GM12878 (cell line): ENCODE measurements at regions not wholly inside any gene's neighbourhood (a gene's known extent, or its start where the extent isn't known, plus 50 kb on each side); places are given as distances from the start of the nearest gene placed in this dataset.

Experiments
- ATAC-seq: fragments of 200-7000 bp; cut with Tn5 transposase; 3 replicates; pipeline ENCODE4 v1.9.1; 2020; ENCODE audit warnings: mild to moderate bottlenecking, moderate library complexity
- BruUV-seq: library from RNA; stranded (reverse); fragments of 400-500 nt; replicated peaks from 2 replicates; lab custom pipeline; 2021; lab: Mats Ljungman, UMichigan
- CTCF ChIA-PET: fragments of 300-600 bp; sonication (Branson Sonifier 250); formaldehyde crosslinking; extraction: SDS; loops from one replicate; lab custom pipeline; 2021; ENCODE audit warnings: inconsistent platforms; lab: Yijun Ruan, JAX
- POLR2A ChIA-PET: fragments of 350-600 bp; formaldehyde crosslinking; extraction: SDS; loops from one replicate; lab custom pipeline; 2021; ENCODE audit warnings: inconsistent platforms; lab: Charles Lee
- RAD21 ChIA-PET: fragments of 300-600 bp; sonication (Branson Sonifier 250); formaldehyde crosslinking; loops from one replicate; lab custom pipeline; 2023; ENCODE audit warnings: antibody characterized with exemption; ENCODE audit not compliant: unreplicated experiment; lab: Charles Lee
- SMC1A ChIA-PET: fragments of 300-600 bp; sonication (Branson Sonifier 250); formaldehyde crosslinking; loops from one replicate; lab custom pipeline; 2023; ENCODE audit not compliant: unreplicated experiment, uncharacterized antibody; lab: Charles Lee
- DNase-seq: peaks from one replicate; pipeline ENCODE4 v3.0.0-alpha.2; 2011; ENCODE audit warnings: low read depth, low spot score
- FAIRE-seq: peaks from 3 replicates; lab custom pipeline; 2011; peaks lifted over from hg19 to GRCh38; lab: Jason Lieb, UNC
- H2AFZ ChIP-seq: 2 replicates; pipeline ENCODE4 v1.6.0; 2011; ENCODE audit warnings: low read depth, low read length, control low read depth; ENCODE audit not compliant: control insufficient read depth
- H3K27ac ChIP-seq: 2 replicates; pipeline ENCODE4 v1.5.1; 2011; ENCODE audit warnings: control low read depth; ENCODE audit not compliant: control insufficient read depth, insufficient read depth
- H3K27me3 ChIP-seq, 2 experiments: replicated peaks in 1 of 2; 2 replicates each; pipeline versions ENCODE4 v1.6.0 to v1.6.1; 2011; ENCODE audit warnings: low read length in 1 of 2; ENCODE audit not compliant: control insufficient read depth in 2 of 2, insufficient read depth in 2 of 2
- H3K36me3 ChIP-seq, 2 experiments: 2 replicates each; pipeline ENCODE4 v1.5.1; 2011; ENCODE audit warnings: low read length in 1 of 2; ENCODE audit not compliant: control insufficient read depth in 2 of 2, insufficient read depth in 2 of 2
- H3K4me1 ChIP-seq: 2 replicates; pipeline ENCODE4 v1.6.1; 2011; ENCODE audit warnings: mild to moderate bottlenecking, low read length, moderate library complexity, mixed read lengths; ENCODE audit not compliant: control insufficient read depth, insufficient read depth
- H3K4me2 ChIP-seq: 2 replicates; pipeline ENCODE4 v1.6.0; 2011; ENCODE audit warnings: control low read depth; ENCODE audit not compliant: control insufficient read depth, insufficient read depth
- H3K4me3 ChIP-seq: fragments of 200-600 bp; sonication (generic); 2 replicates; pipeline ENCODE4 v1.5.1; 2016
- H3K79me2 ChIP-seq: 2 replicates; pipeline ENCODE4 v1.6.0; 2011; ENCODE audit warnings: low read length; ENCODE audit not compliant: control insufficient read depth, insufficient read depth
- H3K9ac ChIP-seq: 2 replicates; pipeline ENCODE4 v1.8.0; 2011; ENCODE audit warnings: low read length, control low read depth, mixed read lengths; ENCODE audit not compliant: control insufficient read depth, insufficient read depth
- H3K9me3 ChIP-seq: replicated peaks from 3 replicates; pipeline ENCODE4 v1.5.1; 2011; ENCODE audit warnings: mild to moderate bottlenecking, low read length; ENCODE audit not compliant: control insufficient read depth, insufficient read depth
- H4K20me1 ChIP-seq: 2 replicates; pipeline ENCODE4 v1.6.0; 2011; ENCODE audit not compliant: control insufficient read depth, insufficient read depth
- BCL11A ChIP-seq: IDR thresholded peaks from 2 replicates; pipeline ENCODE4 v1.6.1; 2011; ENCODE audit warnings: low read depth, low read length
- KAT2A ChIP-seq: conservative IDR thresholded peaks from 2 replicates; pipeline ENCODE4 v1.6.1; 2011; ENCODE audit warnings: low read depth, low read length; ENCODE audit not compliant: control insufficient read depth
- MEF2B ChIP-seq: fragments of 450-650 bp; IDR thresholded peaks from 2 replicates; pipeline ENCODE4 v1.6.1; 2018; ENCODE audit warnings: mild to moderate bottlenecking, moderate library complexity; ENCODE audit not compliant: partially characterized antibody, poor library complexity, severe bottlenecking
- PAX8 ChIP-seq: fragments of 450-650 bp; IDR thresholded peaks from 2 replicates; pipeline ENCODE4 v1.6.1; 2017; ENCODE audit warnings: mild to moderate bottlenecking, moderate library complexity
- RAD51 ChIP-seq: fragments of 450-650 bp; IDR thresholded peaks from 2 replicates; pipeline ENCODE4 v1.6.1; 2016; ENCODE audit warnings: moderate library complexity, mild to moderate bottlenecking, inconsistent platforms
- RB1 ChIP-seq: fragments of 450-650 bp; formaldehyde crosslinking; IDR thresholded peaks from 2 replicates; pipeline ENCODE4 v1.6.1; 2017; ENCODE audit warnings: mild to moderate bottlenecking, borderline replicate concordance
- WGBS: methylation state at CpG from one replicate; pipeline ENCODE4 v1.1.6; 2016; ENCODE audit warnings: low lambda C conversion rate; ENCODE audit not compliant: insufficient replicate concordance, insufficient coverage; ENCODE audit errors: missing lambda C conversion rate; 5-methylcytosine and 5-hydroxymethylcytosine counted together
- in situ Hi-C: fragments of 300-500 bp; cut with MboI; formaldehyde crosslinking; loops from 9 replicates; pipeline ENCODE4 v1.14.3; 2018; ENCODE audit warnings: mixed read lengths
- intact Hi-C: fragments of 100-400 bp; cut with micrococcal nuclease; formaldehyde crosslinking; loops from one replicate; pipeline ENCODE4 v1.14.2; 2022; ENCODE audit not compliant: unreplicated experiment
- TF ChIP-seq, protein P1 (sequence below): IDR thresholded peaks from 2 replicates; pipeline ENCODE4 v1.6.1; 2012; ENCODE audit warnings: low read depth, low read length, improper control_type of control experiment
- TF ChIP-seq, protein P2 (sequence below): fragments of 450-650 bp; IDR thresholded peaks from 2 replicates; pipeline ENCODE4 v1.6.1; 2017; ENCODE audit warnings: mild to moderate bottlenecking, moderate library complexity
- TF ChIP-seq, protein P3 (sequence below): fragments of 450-650 bp; IDR thresholded peaks from 2 replicates; pipeline ENCODE4 v1.6.1; 2016; ENCODE audit warnings: mild to moderate bottlenecking

DNA sequence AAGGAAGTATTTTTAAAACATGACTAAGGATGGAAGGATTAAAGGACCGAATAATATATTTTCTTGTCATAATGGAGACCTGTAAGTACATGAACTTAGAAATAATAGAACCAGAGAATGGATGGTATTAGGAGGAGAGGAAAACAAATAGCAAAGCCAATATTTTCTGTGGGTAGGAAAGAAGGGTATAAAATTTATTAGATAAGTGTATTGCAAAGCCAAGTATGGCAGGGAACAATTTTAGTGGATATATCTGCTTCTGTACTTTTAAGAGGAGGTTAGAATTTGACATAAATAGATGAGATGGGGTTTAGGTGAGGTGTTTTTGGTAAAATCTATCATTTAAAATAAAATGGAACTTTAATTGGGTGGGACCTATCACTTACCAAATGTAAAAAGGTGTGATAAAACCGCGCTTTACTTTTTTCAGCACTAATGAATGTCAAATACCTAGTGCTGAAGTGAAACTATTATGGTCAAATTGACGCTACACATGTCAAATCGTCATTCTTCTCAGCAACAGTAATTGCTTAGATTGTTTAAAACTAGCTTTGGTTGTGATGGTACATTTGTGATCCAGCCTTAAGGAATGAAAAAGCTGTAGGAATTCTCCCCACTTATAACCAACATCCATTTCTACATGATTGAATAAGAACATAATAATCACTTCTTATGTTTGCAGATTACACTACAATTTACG lies 78.1 kb upstream of the ZEB2 start:
- Histone ChIP-seq H4K20me1 (no peaks in the 10 kb centered on the region), H3K27me3 (peaks cover 0 to 8% of the 10 kb centered on the region in 2 experiments; a peak in 1 of 4 replicates), H3K36me3 (no peaks in the 10 kb centered on the region), H3K79me2 (no peaks in the 10 kb centered on the region), H3K4me2 (no peak overlapping the region), H2AFZ (no peak overlapping the region), H3K9me3 (no peaks in the 10 kb centered on the region; the same call in 2 of the 3 replicates), H3K4me1 (peaks cover 7% of the 10 kb centered on the region; the same call in 1 of the 2 replicates), H3K4me3 (no peak overlapping the region), H3K27ac (no peak overlapping the region), H3K9ac (no peak overlapping the region)
- ATAC-seq (no peak), FAIRE-seq (no peak), DNase-seq (no peak)
- BruUV-seq, result no TSS peak
- TF ChIP-seq, protein P1, sequence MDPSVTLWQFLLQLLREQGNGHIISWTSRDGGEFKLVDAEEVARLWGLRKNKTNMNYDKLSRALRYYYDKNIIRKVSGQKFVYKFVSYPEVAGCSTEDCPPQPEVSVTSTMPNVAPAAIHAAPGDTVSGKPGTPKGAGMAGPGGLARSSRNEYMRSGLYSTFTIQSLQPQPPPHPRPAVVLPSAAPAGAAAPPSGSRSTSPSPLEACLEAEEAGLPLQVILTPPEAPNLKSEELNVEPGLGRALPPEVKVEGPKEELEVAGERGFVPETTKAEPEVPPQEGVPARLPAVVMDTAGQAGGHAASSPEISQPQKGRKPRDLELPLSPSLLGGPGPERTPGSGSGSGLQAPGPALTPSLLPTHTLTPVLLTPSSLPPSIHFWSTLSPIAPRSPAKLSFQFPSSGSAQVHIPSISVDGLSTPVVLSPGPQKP, result no peak
- TF ChIP-seq, protein P2, sequence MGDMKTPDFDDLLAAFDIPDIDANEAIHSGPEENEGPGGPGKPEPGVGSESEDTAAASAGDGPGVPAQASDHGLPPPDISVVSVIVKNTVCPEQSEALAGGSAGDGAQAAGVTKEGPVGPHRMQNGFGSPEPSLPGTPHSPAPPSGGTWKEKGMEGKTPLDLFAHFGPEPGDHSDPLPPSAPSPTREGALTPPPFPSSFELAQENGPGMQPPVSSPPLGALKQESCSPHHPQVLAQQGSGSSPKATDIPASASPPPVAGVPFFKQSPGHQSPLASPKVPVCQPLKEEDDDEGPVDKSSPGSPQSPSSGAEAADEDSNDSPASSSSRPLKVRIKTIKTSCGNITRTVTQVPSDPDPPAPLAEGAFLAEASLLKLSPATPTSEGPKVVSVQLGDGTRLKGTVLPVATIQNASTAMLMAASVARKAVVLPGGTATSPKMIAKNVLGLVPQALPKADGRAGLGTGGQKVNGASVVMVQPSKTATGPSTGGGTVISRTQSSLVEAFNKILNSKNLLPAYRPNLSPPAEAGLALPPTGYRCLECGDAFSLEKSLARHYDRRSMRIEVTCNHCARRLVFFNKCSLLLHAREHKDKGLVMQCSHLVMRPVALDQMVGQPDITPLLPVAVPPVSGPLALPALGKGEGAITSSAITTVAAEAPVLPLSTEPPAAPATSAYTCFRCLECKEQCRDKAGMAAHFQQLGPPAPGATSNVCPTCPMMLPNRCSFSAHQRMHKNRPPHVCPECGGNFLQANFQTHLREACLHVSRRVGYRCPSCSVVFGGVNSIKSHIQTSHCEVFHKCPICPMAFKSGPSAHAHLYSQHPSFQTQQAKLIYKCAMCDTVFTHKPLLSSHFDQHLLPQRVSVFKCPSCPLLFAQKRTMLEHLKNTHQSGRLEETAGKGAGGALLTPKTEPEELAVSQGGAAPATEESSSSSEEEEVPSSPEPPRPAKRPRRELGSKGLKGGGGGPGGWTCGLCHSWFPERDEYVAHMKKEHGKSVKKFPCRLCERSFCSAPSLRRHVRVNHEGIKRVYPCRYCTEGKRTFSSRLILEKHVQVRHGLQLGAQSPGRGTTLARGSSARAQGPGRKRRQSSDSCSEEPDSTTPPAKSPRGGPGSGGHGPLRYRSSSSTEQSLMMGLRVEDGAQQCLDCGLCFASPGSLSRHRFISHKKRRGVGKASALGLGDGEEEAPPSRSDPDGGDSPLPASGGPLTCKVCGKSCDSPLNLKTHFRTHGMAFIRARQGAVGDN, result no peak
- TF ChIP-seq BCL11A (no peak), RAD51 (no peak), RB1 (no peak), PAX8 (no peak), KAT2A (no peak), MEF2B (no peak)
- TF ChIP-seq, protein P3, sequence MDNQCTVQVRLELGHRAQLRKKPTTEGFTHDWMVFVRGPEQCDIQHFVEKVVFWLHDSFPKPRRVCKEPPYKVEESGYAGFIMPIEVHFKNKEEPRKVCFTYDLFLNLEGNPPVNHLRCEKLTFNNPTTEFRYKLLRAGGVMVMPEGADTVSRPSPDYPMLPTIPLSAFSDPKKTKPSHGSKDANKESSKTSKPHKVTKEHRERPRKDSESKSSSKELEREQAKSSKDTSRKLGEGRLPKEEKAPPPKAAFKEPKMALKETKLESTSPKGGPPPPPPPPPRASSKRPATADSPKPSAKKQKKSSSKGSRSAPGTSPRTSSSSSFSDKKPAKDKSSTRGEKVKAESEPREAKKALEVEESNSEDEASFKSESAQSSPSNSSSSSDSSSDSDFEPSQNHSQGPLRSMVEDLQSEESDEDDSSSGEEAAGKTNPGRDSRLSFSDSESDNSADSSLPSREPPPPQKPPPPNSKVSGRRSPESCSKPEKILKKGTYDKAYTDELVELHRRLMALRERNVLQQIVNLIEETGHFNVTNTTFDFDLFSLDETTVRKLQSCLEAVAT, result no peak
- ChIA-PET CTCF (no interaction called here), SMC1A (interaction anchor here (0.7 kb wide), 1 partner anchor 163 kb away, joined by 3 read pairs; no protein-coding TSS in a partner anchor), RAD21 (no interaction called here), POLR2A (no interaction called here)
- intact Hi-C loops (no loop called here), in situ Hi-C loops (no loop called here)
- WGBS, result 45% methylated on average over 6 of the region's 6 CpGs
